GM12878 (cell line): ENCODE measurements at regions not wholly inside any gene's neighbourhood (a gene's known extent, or its start where the extent isn't known, plus 50 kb on each side); places are given as distances from the start of the nearest gene placed in this dataset.

Experiments
- ATAC-seq: fragments of 200-7000 bp; cut with Tn5 transposase; 3 replicates; pipeline ENCODE4 v1.9.1; 2020; ENCODE audit warnings: mild to moderate bottlenecking, moderate library complexity
- BruUV-seq: library from RNA; stranded (reverse); fragments of 400-500 nt; replicated peaks from 2 replicates; lab custom pipeline; 2021; lab: Mats Ljungman, UMichigan
- CTCF ChIA-PET: fragments of 300-600 bp; sonication (Branson Sonifier 250); formaldehyde crosslinking; extraction: SDS; loops from one replicate; lab custom pipeline; 2021; ENCODE audit warnings: inconsistent platforms; lab: Yijun Ruan, JAX
- POLR2A ChIA-PET: fragments of 350-600 bp; formaldehyde crosslinking; extraction: SDS; loops from one replicate; lab custom pipeline; 2021; ENCODE audit warnings: inconsistent platforms; lab: Charles Lee
- RAD21 ChIA-PET: fragments of 300-600 bp; sonication (Branson Sonifier 250); formaldehyde crosslinking; loops from one replicate; lab custom pipeline; 2023; ENCODE audit warnings: antibody characterized with exemption; ENCODE audit not compliant: unreplicated experiment; lab: Charles Lee
- SMC1A ChIA-PET: fragments of 300-600 bp; sonication (Branson Sonifier 250); formaldehyde crosslinking; loops from one replicate; lab custom pipeline; 2023; ENCODE audit not compliant: unreplicated experiment, uncharacterized antibody; lab: Charles Lee
- DNase-seq: peaks from one replicate; pipeline ENCODE4 v3.0.0-alpha.2; 2011; ENCODE audit warnings: low read depth, low spot score
- FAIRE-seq: peaks from 3 replicates; lab custom pipeline; 2011; peaks lifted over from hg19 to GRCh38; lab: Jason Lieb, UNC
- H2AFZ ChIP-seq: 2 replicates; pipeline ENCODE4 v1.6.0; 2011; ENCODE audit warnings: low read depth, low read length, control low read depth; ENCODE audit not compliant: control insufficient read depth
- H3K27ac ChIP-seq: 2 replicates; pipeline ENCODE4 v1.5.1; 2011; ENCODE audit warnings: control low read depth; ENCODE audit not compliant: control insufficient read depth, insufficient read depth
- H3K27me3 ChIP-seq, 2 experiments: replicated peaks in 1 of 2; 2 replicates each; pipeline versions ENCODE4 v1.6.0 to v1.6.1; 2011; ENCODE audit warnings: low read length in 1 of 2; ENCODE audit not compliant: control insufficient read depth in 2 of 2, insufficient read depth in 2 of 2
- H3K36me3 ChIP-seq, 2 experiments: 2 replicates each; pipeline ENCODE4 v1.5.1; 2011; ENCODE audit warnings: low read length in 1 of 2; ENCODE audit not compliant: control insufficient read depth in 2 of 2, insufficient read depth in 2 of 2
- H3K4me1 ChIP-seq: 2 replicates; pipeline ENCODE4 v1.6.1; 2011; ENCODE audit warnings: mild to moderate bottlenecking, low read length, moderate library complexity, mixed read lengths; ENCODE audit not compliant: control insufficient read depth, insufficient read depth
- H3K4me2 ChIP-seq: 2 replicates; pipeline ENCODE4 v1.6.0; 2011; ENCODE audit warnings: control low read depth; ENCODE audit not compliant: control insufficient read depth, insufficient read depth
- H3K4me3 ChIP-seq: fragments of 200-600 bp; sonication (generic); 2 replicates; pipeline ENCODE4 v1.5.1; 2016
- H3K79me2 ChIP-seq: 2 replicates; pipeline ENCODE4 v1.6.0; 2011; ENCODE audit warnings: low read length; ENCODE audit not compliant: control insufficient read depth, insufficient read depth
- H3K9ac ChIP-seq: 2 replicates; pipeline ENCODE4 v1.8.0; 2011; ENCODE audit warnings: low read length, control low read depth, mixed read lengths; ENCODE audit not compliant: control insufficient read depth, insufficient read depth
- H3K9me3 ChIP-seq: replicated peaks from 3 replicates; pipeline ENCODE4 v1.5.1; 2011; ENCODE audit warnings: mild to moderate bottlenecking, low read length; ENCODE audit not compliant: control insufficient read depth, insufficient read depth
- H4K20me1 ChIP-seq: 2 replicates; pipeline ENCODE4 v1.6.0; 2011; ENCODE audit not compliant: control insufficient read depth, insufficient read depth
- MEF2A ChIP-seq: IDR thresholded peaks from 2 replicates; pipeline ENCODE4 v1.6.1; 2011; ENCODE audit warnings: low read depth, mild to moderate bottlenecking, low read length, moderate library complexity; ENCODE audit not compliant: insufficient read depth
- POLR2A ChIP-seq: IDR thresholded peaks from 2 replicates; pipeline ENCODE4 v1.6.1; 2011; ENCODE audit warnings: low read depth, mild to moderate bottlenecking, low read length
- PRDM15 ChIP-seq: fragments of 450-650 bp; formaldehyde crosslinking; IDR thresholded peaks from 2 replicates; pipeline ENCODE4 v1.4.0; 2020; ENCODE audit warnings: mild to moderate bottlenecking, moderate library complexity
- RB1 ChIP-seq: fragments of 450-650 bp; formaldehyde crosslinking; IDR thresholded peaks from 2 replicates; pipeline ENCODE4 v1.6.1; 2017; ENCODE audit warnings: mild to moderate bottlenecking, borderline replicate concordance
- RELA ChIP-seq: fragments of 450-650 bp; IDR thresholded peaks from 2 replicates; pipeline ENCODE4 v1.8.0; 2014; ENCODE audit warnings: borderline replicate concordance; ENCODE audit not compliant: partially characterized antibody
- REST ChIP-seq: IDR thresholded peaks from 2 replicates; pipeline ENCODE4 v1.6.1; 2012; ENCODE audit warnings: mild to moderate bottlenecking, low read depth, low read length
- ZNF622 ChIP-seq: fragments of 450-650 bp; IDR thresholded peaks from 2 replicates; pipeline ENCODE4 v1.6.1; 2017; ENCODE audit warnings: mild to moderate bottlenecking, inconsistent platforms
- WGBS: methylation state at CpG from one replicate; pipeline ENCODE4 v1.1.6; 2016; ENCODE audit warnings: low lambda C conversion rate; ENCODE audit not compliant: insufficient replicate concordance, insufficient coverage; ENCODE audit errors: missing lambda C conversion rate; 5-methylcytosine and 5-hydroxymethylcytosine counted together
- in situ Hi-C: fragments of 300-500 bp; cut with MboI; formaldehyde crosslinking; loops from 9 replicates; pipeline ENCODE4 v1.14.3; 2018; ENCODE audit warnings: mixed read lengths
- intact Hi-C: fragments of 100-400 bp; cut with micrococcal nuclease; formaldehyde crosslinking; loops from one replicate; pipeline ENCODE4 v1.14.2; 2022; ENCODE audit not compliant: unreplicated experiment

GRCh38 chr10:107453561-107453960 is 289.1 kb upstream of the SORCS1 start:
- 46% methylated on average over 4 of the region's 4 CpGs for WGBS
- H3K36me3 ChIP-seq = no peaks in the 10 kb centered on the region
- CTCF ChIA-PET = interaction anchor here (0.6 to 1.7 kb wide), 3 partner anchors 9 to 17 kb away, joined by 3 to 6 read pairs (median 5); no protein-coding TSS in a partner anchor
- RAD21 ChIA-PET = no interaction called here
- POLR2A ChIA-PET = no interaction called here
- SMC1A ChIA-PET = interaction anchor here (1.4 to 1.7 kb wide), 2 partner anchors 8 to 19 kb away, joined by 3 to 5 read pairs; no protein-coding TSS in a partner anchor
- no peak overlapping the region for H3K27ac ChIP-seq
- no peak overlapping the region for H3K4me2 ChIP-seq
- no peaks in the 10 kb centered on the region for H3K9me3 ChIP-seq
- no peaks in the 10 kb centered on the region for H3K4me1 ChIP-seq
- no peak overlapping the region for H3K4me3 ChIP-seq
- no peaks in the 10 kb centered on the region for H3K27me3 ChIP-seq
- FAIRE-seq (no peak), ATAC-seq (no peak), DNase-seq (no peak)
- H3K9ac ChIP-seq = no peak overlapping the region
- no peak overlapping the region for H2AFZ ChIP-seq
- no TSS peak for BruUV-seq
- intact Hi-C loops (no loop called here), in situ Hi-C loops (no loop called here)
- H3K79me2 ChIP-seq = no peaks in the 10 kb centered on the region
- no peaks in the 10 kb centered on the region for H4K20me1 ChIP-seq
- TF ChIP-seq POLR2A = no peak
- TF ChIP-seq RB1 = no peak
- TF ChIP-seq PRDM15 (CRISPR knock-in tag) = no peak
- TF ChIP-seq MEF2A = no peak
- no peak for TF ChIP-seq REST
- no peak for TF ChIP-seq ZNF622
- TF ChIP-seq RELA = no peak
